Stimulated activated CD4-positive, alpha-beta T cell treated with anti-CD3 and anti-CD28 coated beads, Interleukin-12 subunit alpha, Interleukin-12 subunit beta, amount 100 ng/mL, for 24 hours (primary cell): ENCODE measurements at regions not wholly inside any gene's neighbourhood (a gene's known extent, or its start where the extent isn't known, plus 50 kb on each side); places are given as distances from the start of the nearest gene placed in this dataset.

ENCODE experiments used
- DNase-seq, 2 experiments: peaks; one replicate each; pipeline ENCODE4 v3.0.0-alpha.2; 2020; ENCODE audit warnings: low read depth in 2 of 2

DNA sequence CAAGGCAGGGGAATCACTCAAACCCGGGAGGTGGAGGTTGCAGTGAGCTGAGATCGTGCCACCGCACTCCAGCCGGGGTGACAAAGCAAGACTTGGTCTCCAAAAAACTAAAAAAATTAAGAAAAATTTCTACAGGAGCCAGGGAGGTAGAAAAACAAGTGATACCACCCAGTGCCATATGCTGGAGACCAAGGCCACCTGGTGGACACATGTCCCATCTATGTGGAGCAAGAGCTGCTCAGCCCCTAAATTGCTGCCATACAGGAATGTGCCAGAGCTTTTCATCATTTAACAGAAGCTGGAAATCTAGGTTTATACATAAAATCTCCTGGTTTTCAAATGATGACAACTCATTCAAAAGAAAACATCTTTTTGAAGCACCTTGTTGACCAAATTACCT, 61.4 kb upstream of the ELK3 start:
- no peak for DNase-seq

DNA sequence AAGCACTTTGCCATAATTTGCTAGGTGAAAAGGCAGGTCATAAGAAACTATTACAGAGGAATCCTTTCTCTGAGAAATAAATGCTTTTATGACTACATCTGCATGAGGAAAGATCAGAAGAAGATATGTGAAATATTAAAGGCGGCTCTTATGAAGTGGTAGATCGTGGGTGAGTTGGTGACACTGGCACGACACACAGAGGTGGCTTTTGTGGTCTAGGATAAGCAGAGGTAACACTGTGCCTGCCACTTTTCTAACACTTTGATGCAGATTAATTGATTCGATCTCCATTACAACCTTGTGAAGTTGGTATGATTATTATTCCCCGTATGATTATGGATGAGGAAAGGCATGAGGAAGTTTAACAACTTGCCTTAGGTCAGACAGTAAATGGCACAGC, 60.0 kb upstream of the ELK3 start:
- no peak for DNase-seq

GRCh38 chr12:96136161-96136560, 58.0 kb upstream of the ELK3 start:
- DNase-seq = no peak

DNA sequence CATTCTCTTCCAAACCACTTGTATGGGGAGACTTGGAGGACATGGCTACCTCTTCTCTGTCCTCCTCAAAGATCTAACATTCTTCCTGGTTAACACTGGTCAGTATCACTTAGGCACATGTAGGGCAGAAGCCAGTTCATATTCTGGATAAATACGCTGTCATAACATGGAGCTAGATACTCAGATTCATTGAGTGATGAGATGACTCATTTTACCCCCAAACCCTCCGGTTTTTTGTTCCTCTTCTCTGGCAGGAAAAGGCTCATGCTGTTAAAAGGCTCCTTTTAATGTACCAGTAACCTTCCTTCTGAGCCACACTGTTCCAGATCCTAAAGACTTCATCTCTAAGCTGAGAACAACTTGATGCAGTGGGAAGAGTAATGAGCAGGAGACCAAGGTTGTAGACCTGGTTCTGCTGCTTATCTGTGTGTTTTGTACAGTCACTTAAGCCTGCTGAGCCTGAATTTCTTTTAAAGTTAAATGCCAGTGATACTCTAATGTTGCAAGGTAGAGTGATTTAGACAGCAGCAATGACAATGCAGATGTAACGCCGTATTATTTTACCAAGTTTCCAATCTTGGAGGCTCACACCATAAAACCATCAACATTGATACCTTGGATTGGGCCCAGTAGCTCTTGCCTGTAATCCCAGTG, 57.3 kb upstream of the ELK3 start:
- DNase-seq = no peak

DNA sequence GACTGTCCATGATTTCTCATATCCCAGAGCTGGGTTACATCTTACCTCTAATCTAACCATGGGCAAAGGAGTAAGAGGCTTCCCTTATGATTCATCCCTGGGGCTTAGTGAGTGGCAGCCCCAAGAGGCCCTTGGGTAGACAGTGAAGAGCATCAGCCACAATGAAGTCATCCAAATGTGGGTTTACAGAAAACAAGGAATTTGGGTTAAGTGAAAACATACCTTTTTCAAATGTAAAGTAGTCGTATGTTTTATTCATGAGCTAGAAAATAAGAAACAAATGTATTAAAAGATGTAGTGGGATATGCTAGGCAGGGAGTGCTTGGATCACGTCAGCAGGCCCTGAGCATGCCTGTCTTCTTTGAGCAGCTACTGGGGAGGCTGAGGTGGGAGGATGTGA, 54.0 kb upstream of the ELK3 start:
- no peak for DNase-seq

DNA sequence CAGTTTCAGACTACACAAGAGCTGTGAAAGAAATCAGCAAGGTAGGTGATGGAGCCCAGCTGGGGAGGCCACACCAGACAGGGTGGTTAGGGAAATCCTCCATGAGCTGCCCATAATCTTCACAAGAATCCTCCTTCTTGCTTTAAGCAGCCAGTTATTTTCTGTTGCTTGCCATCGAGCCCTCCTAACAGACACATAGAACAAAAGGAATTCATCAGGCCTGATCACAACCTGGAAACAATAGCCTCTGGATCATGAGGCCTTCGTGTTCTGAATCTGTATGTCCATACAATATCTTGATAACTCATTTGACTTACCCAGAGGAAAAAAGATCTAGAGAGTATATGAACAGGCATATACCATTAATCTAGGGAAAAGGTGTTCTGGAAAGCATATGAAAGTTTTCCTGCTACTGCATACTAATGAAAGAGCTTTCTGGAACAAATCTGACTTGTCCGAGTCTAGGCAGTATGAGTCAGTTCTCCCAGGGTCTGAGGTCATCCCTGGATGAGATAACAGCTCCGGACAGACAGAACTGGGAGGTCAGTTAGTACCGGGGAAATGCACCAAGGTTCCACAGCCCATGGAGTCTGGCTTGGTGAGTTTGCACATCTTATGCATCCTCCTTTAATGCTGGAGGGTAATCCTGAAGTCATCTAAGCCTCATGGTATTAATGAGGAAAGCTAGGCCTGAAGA, 52.8 kb upstream of the ELK3 start:
- no peak for DNase-seq

- no peak for DNase-seq
These were observed 50.8 kb upstream of the ELK3 start for GRCh38 chr12:96143392-96143791.

- DNase-seq = no peak
These were observed 50.2 kb upstream of the ELK3 start for GRCh38 chr12:96143827-96144565.
